ENCODE measurements at regions not wholly inside any gene's neighbourhood (a gene's known extent, or its start where the extent isn't known, plus 50 kb on each side); places are given as distances from the start of the nearest gene placed in this dataset.

DNA sequence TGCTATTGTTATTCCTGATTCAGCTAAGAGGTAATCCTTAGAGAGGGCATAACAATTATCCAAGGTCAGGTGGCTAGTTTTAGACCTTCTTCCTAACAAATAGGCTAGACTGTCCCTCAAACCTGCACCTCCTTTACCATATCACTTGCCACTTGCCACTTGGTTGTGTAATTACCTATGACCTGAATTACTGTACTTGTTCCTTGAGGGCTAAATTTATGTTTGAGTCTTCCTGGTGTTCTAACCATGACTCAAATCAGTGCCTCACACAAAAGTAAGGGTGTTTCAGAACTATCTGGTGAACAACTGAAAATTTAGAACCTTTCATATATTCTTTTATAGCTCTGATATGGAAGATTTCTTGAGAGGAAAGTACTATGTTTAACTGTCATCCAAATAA, 365.8 kb upstream of the SEMA6D start:
- Histone ChIP-seq H3K27ac (no peak overlapping the region), H3K4me3 (no peak overlapping the region), H3K36me3 (no peaks in the 10 kb centered on the region), H3K9me3 (no peaks in the 10 kb centered on the region), H3K4me1 (no peaks in the 10 kb centered on the region), H3K27me3 (no peaks in the 10 kb centered on the region)
- TF ChIP-seq, protein P1, sequence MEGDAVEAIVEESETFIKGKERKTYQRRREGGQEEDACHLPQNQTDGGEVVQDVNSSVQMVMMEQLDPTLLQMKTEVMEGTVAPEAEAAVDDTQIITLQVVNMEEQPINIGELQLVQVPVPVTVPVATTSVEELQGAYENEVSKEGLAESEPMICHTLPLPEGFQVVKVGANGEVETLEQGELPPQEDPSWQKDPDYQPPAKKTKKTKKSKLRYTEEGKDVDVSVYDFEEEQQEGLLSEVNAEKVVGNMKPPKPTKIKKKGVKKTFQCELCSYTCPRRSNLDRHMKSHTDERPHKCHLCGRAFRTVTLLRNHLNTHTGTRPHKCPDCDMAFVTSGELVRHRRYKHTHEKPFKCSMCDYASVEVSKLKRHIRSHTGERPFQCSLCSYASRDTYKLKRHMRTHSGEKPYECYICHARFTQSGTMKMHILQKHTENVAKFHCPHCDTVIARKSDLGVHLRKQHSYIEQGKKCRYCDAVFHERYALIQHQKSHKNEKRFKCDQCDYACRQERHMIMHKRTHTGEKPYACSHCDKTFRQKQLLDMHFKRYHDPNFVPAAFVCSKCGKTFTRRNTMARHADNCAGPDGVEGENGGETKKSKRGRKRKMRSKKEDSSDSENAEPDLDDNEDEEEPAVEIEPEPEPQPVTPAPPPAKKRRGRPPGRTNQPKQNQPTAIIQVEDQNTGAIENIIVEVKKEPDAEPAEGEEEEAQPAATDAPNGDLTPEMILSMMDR (IDR thresholded peaks at IDR 0.05), result no peak
- DNase-seq (ENCODE audit: low spot score in 2 of 2), result no peak
- intact Hi-C loops (cut with DNase I), result no loop called here

DNA sequence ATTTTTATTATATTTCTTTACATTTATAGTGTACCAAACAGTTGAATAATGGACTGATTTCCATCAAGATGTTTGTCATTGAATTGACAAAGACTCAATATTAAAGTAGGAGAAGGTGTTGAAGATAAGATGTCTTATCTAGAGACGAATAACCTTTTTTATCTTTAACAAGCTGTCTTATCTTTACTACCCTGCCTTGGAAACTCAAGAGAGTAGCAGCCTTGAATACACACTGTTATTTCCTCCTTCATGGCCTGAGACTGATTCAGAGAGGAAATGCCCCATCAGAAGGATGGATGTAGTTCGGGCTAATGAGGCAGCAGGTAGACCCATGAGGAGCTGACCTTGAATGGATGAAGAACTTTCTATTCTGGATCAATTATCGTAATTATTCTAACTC, 365.1 kb upstream of the SEMA6D start:
- TF ChIP-seq, protein P1 (IDR thresholded peaks at IDR 0.05), result no peak

DNA sequence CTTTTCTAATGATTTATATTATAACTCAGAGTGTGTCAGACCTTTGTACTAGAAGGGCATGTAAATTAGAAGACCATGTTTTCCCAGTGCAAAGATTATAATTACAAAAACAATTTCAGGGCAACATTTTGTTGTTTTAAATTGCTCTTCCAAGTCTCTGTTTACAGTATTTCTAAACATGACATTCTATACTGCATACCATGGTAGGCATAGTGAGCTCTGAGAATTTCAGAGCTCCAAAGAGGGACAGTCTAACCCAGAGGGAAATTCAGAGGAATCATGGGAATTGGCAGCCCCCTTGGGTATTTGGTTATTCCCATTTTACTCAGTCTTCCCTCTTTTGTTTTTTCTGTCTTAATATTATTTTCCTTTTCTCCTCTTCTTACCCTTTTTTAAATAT, 361.5 kb upstream of the SEMA6D start:
- intact Hi-C loops (cut with DNase I), result no loop called here
- Histone ChIP-seq H3K36me3 (no peaks in the 10 kb centered on the region), H3K27me3 (no peaks in the 10 kb centered on the region), H3K4me1 (no peaks in the 10 kb centered on the region), H3K9me3 (no peaks in the 10 kb centered on the region), H3K4me3 (no peak overlapping the region), H3K27ac (no peak overlapping the region)
- TF ChIP-seq, protein P1 (IDR thresholded peaks at IDR 0.05), result no peak
- DNase-seq (ENCODE audit: low spot score in 2 of 2), result no peak

More for the DNA sequence above, 365.1 kb upstream of the SEMA6D start:
- intact Hi-C loops (cut with DNase I), result no loop called here
- Histone ChIP-seq H3K4me3 (no peak overlapping the region), H3K27ac (no peak overlapping the region), H3K9me3 (no peaks in the 10 kb centered on the region), H3K36me3 (no peaks in the 10 kb centered on the region), H3K27me3 (no peaks in the 10 kb centered on the region), H3K4me1 (no peaks in the 10 kb centered on the region)
- DNase-seq (ENCODE audit: low spot score in 2 of 2), result no peak

DNA sequence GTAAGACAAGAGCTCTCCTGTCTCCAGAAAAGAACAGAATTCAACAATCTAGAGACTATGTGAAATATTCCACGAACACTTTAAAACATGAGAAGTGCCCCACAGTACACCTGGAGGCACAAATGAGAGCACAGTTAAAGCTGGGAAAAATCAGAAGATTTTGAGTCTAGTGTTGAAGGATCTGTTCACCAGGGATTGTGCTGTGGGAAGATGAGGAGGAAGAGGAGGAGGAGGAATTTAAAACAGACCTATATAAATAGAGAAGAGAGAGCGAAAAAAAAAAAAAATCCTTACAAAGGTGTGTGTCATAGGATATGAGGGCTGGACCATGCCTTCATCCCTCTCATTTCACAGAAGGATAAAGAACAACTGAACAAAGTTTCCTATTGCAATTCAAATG, 361.0 kb upstream of the SEMA6D start:
- intact Hi-C loops (cut with DNase I), result no loop called here
- Histone ChIP-seq H3K4me3 (no peak overlapping the region), H3K9me3 (no peaks in the 10 kb centered on the region), H3K4me1 (no peaks in the 10 kb centered on the region), H3K27ac (no peak overlapping the region), H3K36me3 (no peaks in the 10 kb centered on the region), H3K27me3 (no peaks in the 10 kb centered on the region)
- DNase-seq (ENCODE audit: low spot score in 2 of 2), result no peak
- TF ChIP-seq, protein P1 (IDR thresholded peaks at IDR 0.05), result no peak

DNA sequence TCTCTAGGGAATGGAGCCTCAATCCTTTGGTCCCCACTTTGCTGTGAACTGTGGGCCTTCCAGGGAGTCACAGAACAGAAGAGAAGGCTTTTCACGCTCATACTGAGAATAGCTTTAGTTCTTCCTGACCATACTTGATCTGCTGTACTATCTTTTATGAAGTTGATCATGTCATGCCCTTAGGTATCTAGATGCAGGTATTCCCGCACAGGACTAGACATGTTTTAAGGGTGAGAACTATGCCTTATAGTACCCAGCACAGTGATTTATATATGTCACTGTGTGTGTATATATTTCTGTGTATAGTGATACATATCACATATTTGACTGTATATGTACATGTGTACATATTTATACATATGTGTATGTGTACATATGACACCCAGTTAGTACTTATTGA, 358.4 kb upstream of the SEMA6D start:
- Histone ChIP-seq H3K27ac (no peak overlapping the region), H3K4me1 (no peaks in the 10 kb centered on the region), H3K4me3 (no peak overlapping the region), H3K36me3 (no peaks in the 10 kb centered on the region), H3K27me3 (no peaks in the 10 kb centered on the region), H3K9me3 (no peaks in the 10 kb centered on the region)
- DNase-seq (ENCODE audit: low spot score in 2 of 2), result no peak
- TF ChIP-seq, protein P1 (IDR thresholded peaks at IDR 0.05), result no peak
- intact Hi-C loops (cut with DNase I), result no loop called here

DNA sequence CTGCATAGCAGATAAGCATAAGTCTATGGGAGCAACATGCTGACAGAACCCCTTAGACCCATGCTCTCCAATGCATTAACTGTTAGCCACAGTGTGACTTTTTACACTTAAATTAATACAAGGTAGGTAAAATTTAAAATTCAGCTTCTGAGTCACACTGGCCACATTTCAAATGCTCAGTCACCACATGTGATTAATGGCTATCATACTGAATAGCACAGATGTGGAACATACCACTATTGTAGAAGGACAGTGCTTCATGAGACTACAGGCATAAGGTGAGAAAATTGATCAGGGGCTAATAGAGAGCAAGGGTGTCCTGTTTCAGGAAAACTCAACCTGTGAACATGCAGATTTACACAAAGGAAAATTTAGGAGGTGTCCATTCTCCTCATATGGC, 357.0 kb upstream of the SEMA6D start:
- TF ChIP-seq, protein P1 (IDR thresholded peaks at IDR 0.05), result no peak
- Histone ChIP-seq H3K4me3 (no peak overlapping the region), H3K36me3 (no peaks in the 10 kb centered on the region), H3K27ac (no peak overlapping the region), H3K9me3 (no peaks in the 10 kb centered on the region), H3K27me3 (no peaks in the 10 kb centered on the region), H3K4me1 (no peaks in the 10 kb centered on the region)
- no peak for DNase-seq (ENCODE audit: low spot score in 2 of 2)
- intact Hi-C loops (cut with DNase I), result no loop called here
